ENCODE measurements at regions not wholly inside any gene's neighbourhood (a gene's known extent, or its start where the extent isn't known, plus 50 kb on each side); places are given as distances from the start of the nearest gene placed in this dataset.

DNA sequence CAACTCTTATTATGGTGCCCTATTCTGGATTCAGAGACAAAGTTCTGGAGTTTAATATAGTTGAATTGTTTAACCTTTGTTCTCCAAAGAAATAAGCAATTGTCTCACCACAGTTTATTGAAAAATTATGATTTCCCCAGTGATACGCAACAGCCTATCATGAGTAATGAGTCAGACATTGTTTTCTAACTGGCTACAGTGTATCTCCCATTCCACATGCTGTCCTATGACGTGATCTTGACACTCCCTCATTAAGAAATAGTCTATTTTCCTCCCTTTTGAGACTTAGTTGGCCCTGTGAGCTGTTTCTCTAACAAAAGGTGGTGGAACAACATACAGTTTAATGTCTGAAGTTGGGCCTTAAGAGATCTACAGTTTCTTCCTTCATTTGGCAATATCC is 1290.6 kb upstream of the CDH6 start:
- POLR2A ChIA-PET = no interaction called here

DNA sequence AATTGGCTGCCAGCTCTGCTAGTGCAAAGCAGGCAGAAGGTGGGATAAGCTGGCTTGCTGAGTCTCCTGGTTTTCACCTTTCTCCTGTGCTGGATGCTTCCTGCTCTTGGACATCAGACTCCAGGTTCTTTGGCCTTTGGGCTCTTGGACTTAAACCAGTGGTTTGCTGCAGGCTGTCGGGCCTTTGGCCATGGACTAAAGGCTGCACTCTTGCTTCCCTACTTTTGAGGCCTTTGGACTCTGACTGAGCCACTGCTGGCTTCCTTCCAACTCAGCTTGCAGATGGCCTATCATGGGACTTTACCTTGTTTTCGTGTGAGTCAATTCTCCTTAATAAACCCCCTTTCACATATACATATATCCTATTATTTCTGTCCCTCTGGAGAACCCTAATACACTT is 1293.9 kb upstream of the CDH6 start:
- H3K9ac ChIP-seq (replicated peaks; ENCODE audit: extremely low read depth, insufficient read depth, low read length) = no peak overlapping the region
- H3K4me1 ChIP-seq (ENCODE audit: control insufficient read depth, extremely low read depth, insufficient read depth, low read length) = no peaks in the 10 kb centered on the region
- POLR2A ChIA-PET = no interaction called here
- no peak overlapping the region for H3K4me2 ChIP-seq (ENCODE audit: insufficient read depth, low read length)
- H3K79me2 ChIP-seq (ENCODE audit: control insufficient read depth, insufficient read depth, low read length) = no peaks in the 10 kb centered on the region
- no peaks in the 10 kb centered on the region for H3K9me3 ChIP-seq (replicated peaks; ENCODE audit: control insufficient read depth, insufficient read depth, low read length)
- FAIRE-seq (no peak), DNase-seq (ENCODE audit: low read depth, low spot score) (no peak)
- dilution Hi-C loops (cut with MboI; ENCODE audit: extremely low pct_ligation_motif_present, low sequenced_read_pairs) (no loop called here), intact Hi-C loops (cut with micrococcal nuclease) (no loop called here)
- H4K20me1 ChIP-seq (replicated peaks; ENCODE audit: control insufficient read depth, extremely low read depth, insufficient read depth, low read length) = no peaks in the 10 kb centered on the region
- no peak overlapping the region for H3K27ac ChIP-seq (ENCODE audit: insufficient read depth, low read depth, low read length)
- BruUV-seq (replicated peaks) = no TSS peak
- no peak overlapping the region for H2AFZ ChIP-seq (ENCODE audit: low read depth, low read length)
- H3K27me3 ChIP-seq (ENCODE audit: control insufficient read depth in 2 of 2, insufficient read depth in 2 of 2, low read length in 2 of 2) = no peaks in the 10 kb centered on the region
- TF ChIP-seq POLR2A (IDR thresholded peaks at IDR 0.05; ENCODE audit: low read depth, low read length) (no peak), EZH2 (IDR thresholded peaks at IDR 0.05; ENCODE audit: borderline replicate concordance, low read depth, low read length, severe bottlenecking) (no peak), MYC (IDR thresholded peaks at IDR 0.05; ENCODE audit: low read depth, low read length) (no peak), GATA2 (IDR thresholded peaks at IDR 0.05; ENCODE audit: insufficient read depth, insufficient read length, low read depth, low read length) (no peak), JUN (IDR thresholded peaks at IDR 0.05; ENCODE audit: borderline replicate concordance, insufficient read depth, insufficient read length, low read depth) (no peak), FOS (IDR thresholded peaks at IDR 0.05; ENCODE audit: borderline replicate concordance, insufficient read depth, low read length) (no peak), POLR2AphosphoS5 (IDR thresholded peaks at IDR 0.05; ENCODE audit: insufficient read depth, low read depth, low read length) (no peak)
- TF ChIP-seq, protein P1, sequence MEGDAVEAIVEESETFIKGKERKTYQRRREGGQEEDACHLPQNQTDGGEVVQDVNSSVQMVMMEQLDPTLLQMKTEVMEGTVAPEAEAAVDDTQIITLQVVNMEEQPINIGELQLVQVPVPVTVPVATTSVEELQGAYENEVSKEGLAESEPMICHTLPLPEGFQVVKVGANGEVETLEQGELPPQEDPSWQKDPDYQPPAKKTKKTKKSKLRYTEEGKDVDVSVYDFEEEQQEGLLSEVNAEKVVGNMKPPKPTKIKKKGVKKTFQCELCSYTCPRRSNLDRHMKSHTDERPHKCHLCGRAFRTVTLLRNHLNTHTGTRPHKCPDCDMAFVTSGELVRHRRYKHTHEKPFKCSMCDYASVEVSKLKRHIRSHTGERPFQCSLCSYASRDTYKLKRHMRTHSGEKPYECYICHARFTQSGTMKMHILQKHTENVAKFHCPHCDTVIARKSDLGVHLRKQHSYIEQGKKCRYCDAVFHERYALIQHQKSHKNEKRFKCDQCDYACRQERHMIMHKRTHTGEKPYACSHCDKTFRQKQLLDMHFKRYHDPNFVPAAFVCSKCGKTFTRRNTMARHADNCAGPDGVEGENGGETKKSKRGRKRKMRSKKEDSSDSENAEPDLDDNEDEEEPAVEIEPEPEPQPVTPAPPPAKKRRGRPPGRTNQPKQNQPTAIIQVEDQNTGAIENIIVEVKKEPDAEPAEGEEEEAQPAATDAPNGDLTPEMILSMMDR (IDR thresholded peaks at IDR 0.05; ENCODE audit: extremely low read depth in 1 of 2, insufficient read depth in 1 of 2, low read depth in 1 of 2, low read length in 2 of 2) = no peak
- TF ChIP-seq, protein P2, sequence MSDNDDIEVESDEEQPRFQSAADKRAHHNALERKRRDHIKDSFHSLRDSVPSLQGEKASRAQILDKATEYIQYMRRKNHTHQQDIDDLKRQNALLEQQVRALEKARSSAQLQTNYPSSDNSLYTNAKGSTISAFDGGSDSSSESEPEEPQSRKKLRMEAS (IDR thresholded peaks at IDR 0.05; ENCODE audit: insufficient read depth, insufficient read length) = no peak
- H3K9me1 ChIP-seq (replicated peaks; ENCODE audit: control insufficient read depth, extremely low read depth, insufficient read depth, low read length) = no peaks in the 10 kb centered on the region
- H3K36me3 ChIP-seq (ENCODE audit: control insufficient read depth in 2 of 2, extremely low read depth in 1 of 2, insufficient read depth in 2 of 2, low read length in 2 of 2) = no peaks in the 10 kb centered on the region
- CTCF ChIA-PET = no interaction called here
- H3K4me3 ChIP-seq (replicated peaks in 1 of 3; ENCODE audit: insufficient read depth in 1 of 3, low read depth in 1 of 3, low read length in 3 of 3) = no peak overlapping the region

More for the DNA sequence above, 1290.6 kb upstream of the CDH6 start:
- DNase-seq (ENCODE audit: low read depth, low spot score) = no peak
- Histone ChIP-seq H3K4me1 (ENCODE audit: control insufficient read depth, extremely low read depth, insufficient read depth, low read length) (no peaks in the 10 kb centered on the region), H3K27ac (ENCODE audit: insufficient read depth, low read depth, low read length) (no peak overlapping the region), H3K4me3 (replicated peaks in 1 of 3; ENCODE audit: insufficient read depth in 1 of 3, low read depth in 1 of 3, low read length in 3 of 3) (no peak overlapping the region), H3K9me1 (replicated peaks; ENCODE audit: control insufficient read depth, extremely low read depth, insufficient read depth, low read length) (no peaks in the 10 kb centered on the region), H4K20me1 (replicated peaks; ENCODE audit: control insufficient read depth, extremely low read depth, insufficient read depth, low read length) (no peaks in the 10 kb centered on the region), H3K36me3 (ENCODE audit: control insufficient read depth in 2 of 2, extremely low read depth in 1 of 2, insufficient read depth in 2 of 2, low read length in 2 of 2) (no peaks in the 10 kb centered on the region), H3K79me2 (ENCODE audit: control insufficient read depth, insufficient read depth, low read length) (no peaks in the 10 kb centered on the region), H3K27me3 (ENCODE audit: control insufficient read depth in 2 of 2, insufficient read depth in 2 of 2, low read length in 2 of 2) (no peaks in the 10 kb centered on the region), H3K9me3 (replicated peaks; ENCODE audit: control insufficient read depth, insufficient read depth, low read length) (no peaks in the 10 kb centered on the region), H3K4me2 (ENCODE audit: insufficient read depth, low read length) (no peak overlapping the region), H2AFZ (ENCODE audit: low read depth, low read length) (no peak overlapping the region), H3K9ac (replicated peaks; ENCODE audit: extremely low read depth, insufficient read depth, low read length) (no peak overlapping the region)
- TF ChIP-seq MYC (IDR thresholded peaks at IDR 0.05; ENCODE audit: low read depth, low read length) (no peak), POLR2AphosphoS5 (IDR thresholded peaks at IDR 0.05; ENCODE audit: insufficient read depth, low read depth, low read length) (no peak)
- intact Hi-C loops (cut with micrococcal nuclease) (no loop called here), dilution Hi-C loops (cut with MboI; ENCODE audit: extremely low pct_ligation_motif_present, low sequenced_read_pairs) (no loop called here)
- CTCF ChIA-PET = no interaction called here
- no peak for FAIRE-seq
- no TSS peak for BruUV-seq (replicated peaks)

All from endothelial cell of umbilical vein (primary cell).